H1 (cell line): ENCODE measurements at regions not wholly inside any gene's neighbourhood (a gene's known extent, or its start where the extent isn't known, plus 50 kb on each side); places are given as distances from the start of the nearest gene placed in this dataset.

Experiments used
- HDAC6 ChIP-seq: IDR thresholded peaks from one replicate; pipeline ENCODE4 v1.7.1; 2012; ENCODE audit warnings: low read depth, mild to moderate bottlenecking, inconsistent platforms, low read length, moderate library complexity
- RAD21 ChIP-seq, 2 experiments: IDR thresholded peaks in 1 of 2; conservative IDR thresholded peaks in 1 of 2; 2 replicates each; pipeline ENCODE4 v1.6.1; 2011; ENCODE audit warnings: low read depth in 2 of 2, low read length in 2 of 2, improper control_type of control experiment in 1 of 2, inconsistent platforms in 1 of 2, mild to moderate bottlenecking in 1 of 2, moderate library complexity in 1 of 2
- SIX5 ChIP-seq: IDR thresholded peaks from 2 replicates; pipeline ENCODE4 v1.6.1; 2011; ENCODE audit warnings: mild to moderate bottlenecking, low read depth, low read length
- TF ChIP-seq, protein P1 (sequence below): IDR thresholded peaks from 2 replicates; pipeline ENCODE4 v1.6.1; 2011; ENCODE audit warnings: low read depth, mild to moderate bottlenecking, low read length; ENCODE audit not compliant: insufficient read depth

DNA sequence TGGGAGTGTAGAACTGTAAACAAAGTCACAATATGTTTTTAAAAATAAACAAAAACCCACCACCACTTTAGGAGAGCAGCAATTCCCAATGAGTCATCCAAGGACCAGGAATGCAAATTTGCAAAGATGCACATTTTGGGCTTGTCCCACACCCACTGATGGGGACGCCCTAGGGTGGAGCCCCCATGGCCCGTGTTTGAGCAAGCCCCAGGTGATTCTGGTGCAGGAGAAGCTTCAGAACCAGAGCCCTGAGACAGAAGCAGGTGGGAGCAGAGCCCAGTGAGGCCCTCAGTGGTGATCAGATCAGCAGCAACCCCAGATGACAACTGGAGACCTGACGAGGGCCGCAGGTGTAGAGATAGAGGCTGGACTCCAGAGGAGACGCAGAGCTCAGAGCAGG, 55.1 kb upstream of the PFKP start (continued):
- TF ChIP-seq, protein P1, sequence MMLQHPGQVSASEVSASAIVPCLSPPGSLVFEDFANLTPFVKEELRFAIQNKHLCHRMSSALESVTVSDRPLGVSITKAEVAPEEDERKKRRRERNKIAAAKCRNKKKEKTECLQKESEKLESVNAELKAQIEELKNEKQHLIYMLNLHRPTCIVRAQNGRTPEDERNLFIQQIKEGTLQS = no peak
- TF ChIP-seq HDAC6 (no peak), SIX5 (no peak), RAD21 (IDR thresholded peaks at IDR 0.05 in 1 of 2, conservative IDR thresholded peaks at IDR 0.05 in 1 of 2; ENCODE audit: low read depth in 2 of 2, low read length in 2 of 2) (no peak)
- TF ChIP-seq, all 59 proteins: peak for 0
